Mesothelial cell of epicardium (in vitro differentiated cells): ENCODE measurements at regions not wholly inside any gene's neighbourhood (a gene's known extent, or its start where the extent isn't known, plus 50 kb on each side); places are given as distances from the start of the nearest gene placed in this dataset.
A peak's percentile ranks its signal among the peaks of the same experiment; 100 is the strongest.

ENCODE experiments used
- DNase-seq, 2 experiments: peaks; one replicate each; pipeline ENCODE4 v3.0.0; 2021; ENCODE audit warnings: low spot score in 2 of 2; ENCODE audit not compliant: unreplicated experiment in 2 of 2
- H3K27ac Mint-ChIP-seq: 2 replicates; pipeline ENCODE4 v1.8.0; 2021; ENCODE audit warnings: mixed read lengths
- H3K27me3 Mint-ChIP-seq: 2 replicates; pipeline ENCODE4 v1.8.0; 2021; ENCODE audit warnings: low read depth, mixed read lengths
- H3K36me3 Mint-ChIP-seq: 2 replicates; pipeline ENCODE4 v1.8.0; 2021; ENCODE audit warnings: mixed read lengths
- H3K4me1 Mint-ChIP-seq: 2 replicates; pipeline ENCODE4 v1.8.0; 2021; ENCODE audit warnings: mixed read lengths
- H3K4me3 Mint-ChIP-seq: 2 replicates; pipeline ENCODE4 v1.8.0; 2021; ENCODE audit warnings: mild to moderate bottlenecking, moderate library complexity, mixed read lengths
- H3K9me3 Mint-ChIP-seq: 2 replicates; pipeline ENCODE4 v1.8.0; 2021; ENCODE audit warnings: mixed read lengths
- CTCF ChIP-seq: fragments of 200-600 bp; sonication (generic); IDR thresholded peaks from one replicate; pipeline ENCODE4 v1.5.0; 2021; ENCODE audit warnings: antibody characterized with exemption; ENCODE audit not compliant: unreplicated experiment

GRCh38 chr6:28643017-28643740, 117.5 kb downstream of the GPX5 start:
- Mint-ChIP-seq H3K4me3 (no peak overlapping the region), H3K4me1 (no peaks in the 10 kb centered on the region), H3K9me3 (no peaks in the 10 kb centered on the region), H3K27me3 (peaks cover 6% of the 10 kb centered on the region), H3K27ac (no peak overlapping the region), H3K36me3 (no peaks in the 10 kb centered on the region)
- no peak for TF ChIP-seq CTCF
- DNase-seq: no peak

- Mint-ChIP-seq H3K27ac (no peak overlapping the region), H3K27me3 (peaks cover 3% of the 10 kb centered on the region), H3K4me1 (peaks cover 3% of the 10 kb centered on the region), H3K9me3 (no peaks in the 10 kb centered on the region), H3K4me3 (no peak overlapping the region), H3K36me3 (no peaks in the 10 kb centered on the region)
- DNase-seq: no peak
- no peak for TF ChIP-seq CTCF
These were observed 121.0 kb downstream of the GPX5 start for GRCh38 chr6:28646650-28647049.

- H3K27ac Mint-ChIP-seq: peak overlapping the region; percentile 64
- no peaks in the 10 kb centered on the region for H3K36me3 Mint-ChIP-seq
- no peaks in the 10 kb centered on the region for H3K9me3 Mint-ChIP-seq
- H3K4me3 Mint-ChIP-seq: peak overlapping the region; percentile 82
- no peak for TF ChIP-seq CTCF
- DNase-seq: peak; percentile 31 to 71
- peaks cover 8% of the 10 kb centered on the region for H3K27me3 Mint-ChIP-seq
- H3K4me1 Mint-ChIP-seq: peaks cover 3% of the 10 kb centered on the region
These were observed 122.6 kb downstream of the GPX5 start for GRCh38 chr6:28648035-28648877.

DNA sequence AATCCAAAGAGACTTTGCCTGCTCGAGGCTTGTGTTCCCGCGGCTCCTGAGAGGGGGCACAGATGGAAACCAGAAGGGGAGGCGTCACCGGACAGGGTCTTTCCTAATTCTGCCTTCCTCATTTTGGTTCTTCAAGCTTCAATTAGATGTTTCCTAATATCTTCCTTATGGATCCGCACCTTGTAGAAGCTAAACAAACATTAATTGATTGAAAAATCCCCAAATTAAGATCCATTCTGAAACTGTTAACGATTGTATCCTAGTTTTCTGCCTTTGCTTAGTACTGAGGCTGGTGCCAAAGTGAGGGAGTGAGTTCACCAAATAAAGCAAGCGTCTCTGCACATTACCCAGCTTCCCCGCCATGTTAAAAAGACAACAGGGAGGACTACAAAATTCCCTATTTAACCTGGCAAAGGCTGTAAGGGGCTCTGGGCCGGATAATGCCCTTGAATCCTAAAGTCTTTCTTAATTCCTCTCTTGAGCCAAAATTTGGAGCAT, 123.2 kb downstream of the GPX5 start:
- H3K36me3 Mint-ChIP-seq: no peaks in the 10 kb centered on the region
- peak overlapping the region; percentile 14 for H3K27ac Mint-ChIP-seq
- no peak for DNase-seq
- no peak for TF ChIP-seq CTCF
- H3K4me1 Mint-ChIP-seq: peaks cover 3% of the 10 kb centered on the region
- peaks cover 8% of the 10 kb centered on the region for H3K27me3 Mint-ChIP-seq
- no peaks in the 10 kb centered on the region for H3K9me3 Mint-ChIP-seq
- peak overlapping the region; percentile 82 for H3K4me3 Mint-ChIP-seq

DNA sequence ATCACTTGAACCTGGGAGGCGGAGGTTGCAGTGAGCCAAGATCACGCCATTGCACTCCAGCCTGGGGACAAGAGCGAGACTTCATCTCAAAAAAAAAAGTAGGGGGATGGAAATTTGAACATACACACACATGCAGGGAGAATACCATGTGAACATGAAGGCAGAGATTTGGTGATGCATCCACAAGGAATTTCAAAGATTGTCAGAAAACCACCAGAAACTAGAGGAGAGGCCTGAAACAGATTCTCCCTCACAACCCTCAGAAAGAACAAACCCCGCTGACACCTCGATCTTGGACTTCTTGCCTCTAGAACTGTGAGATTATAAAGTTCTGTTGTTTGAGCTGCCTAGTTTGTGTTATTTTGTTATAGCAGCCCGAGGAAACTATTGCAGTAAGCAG, 125.5 kb downstream of the GPX5 start:
- peaks cover 13% of the 10 kb centered on the region for H3K27me3 Mint-ChIP-seq
- TF ChIP-seq CTCF: no peak
- DNase-seq: no peak
- H3K9me3 Mint-ChIP-seq: no peaks in the 10 kb centered on the region
- H3K27ac Mint-ChIP-seq: no peak overlapping the region
- H3K36me3 Mint-ChIP-seq: no peaks in the 10 kb centered on the region
- no peak overlapping the region for H3K4me3 Mint-ChIP-seq
- peaks cover 3% of the 10 kb centered on the region for H3K4me1 Mint-ChIP-seq
